SU-DHL-6 (cell line): ENCODE measurements at regions not wholly inside any gene's neighbourhood (a gene's known extent, or its start where the extent isn't known, plus 50 kb on each side); places are given as distances from the start of the nearest gene placed in this dataset.

ENCODE experiments used
- EZH2phosphoT487 ChIP-seq: fragments of 200-600 bp; sonication (generic), shearing (Covaris generic); conservative IDR thresholded peaks from 2 replicates; pipeline ENCODE4 v1.6.1; 2018; ENCODE audit warnings: mild to moderate bottlenecking, antibody characterized with exemption, low read length, moderate library complexity, mixed read lengths
- TF ChIP-seq, protein P1 (sequence below): fragments of 200-600 bp; sonication (generic); IDR thresholded peaks from one replicate; pipeline ENCODE4 v1.5.1; 2017; ENCODE audit warnings: antibody characterized with exemption, mild to moderate bottlenecking, low read length, moderate library complexity; ENCODE audit not compliant: insufficient read depth, poor library complexity, severe bottlenecking

DNA sequence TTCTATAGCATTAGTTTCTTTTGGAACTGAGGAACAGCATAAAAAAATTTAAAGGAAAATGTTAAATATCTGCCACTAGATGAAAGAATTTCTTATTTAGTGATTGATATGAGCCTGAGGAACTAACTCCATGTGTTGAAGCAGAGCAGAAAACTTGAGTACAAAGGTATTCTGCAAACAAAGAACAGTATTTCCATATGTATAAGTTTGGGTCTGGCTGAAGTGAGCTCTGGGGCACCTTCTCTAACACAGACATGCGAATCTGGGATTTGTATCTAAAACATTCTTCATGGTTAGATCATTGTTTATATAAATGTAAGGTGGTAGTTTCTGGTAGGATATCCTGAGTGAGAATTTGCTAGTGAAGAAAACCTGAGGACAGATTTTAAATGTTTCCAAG, 123.2 kb downstream of the TYW3 start:
- TF ChIP-seq, protein P1, sequence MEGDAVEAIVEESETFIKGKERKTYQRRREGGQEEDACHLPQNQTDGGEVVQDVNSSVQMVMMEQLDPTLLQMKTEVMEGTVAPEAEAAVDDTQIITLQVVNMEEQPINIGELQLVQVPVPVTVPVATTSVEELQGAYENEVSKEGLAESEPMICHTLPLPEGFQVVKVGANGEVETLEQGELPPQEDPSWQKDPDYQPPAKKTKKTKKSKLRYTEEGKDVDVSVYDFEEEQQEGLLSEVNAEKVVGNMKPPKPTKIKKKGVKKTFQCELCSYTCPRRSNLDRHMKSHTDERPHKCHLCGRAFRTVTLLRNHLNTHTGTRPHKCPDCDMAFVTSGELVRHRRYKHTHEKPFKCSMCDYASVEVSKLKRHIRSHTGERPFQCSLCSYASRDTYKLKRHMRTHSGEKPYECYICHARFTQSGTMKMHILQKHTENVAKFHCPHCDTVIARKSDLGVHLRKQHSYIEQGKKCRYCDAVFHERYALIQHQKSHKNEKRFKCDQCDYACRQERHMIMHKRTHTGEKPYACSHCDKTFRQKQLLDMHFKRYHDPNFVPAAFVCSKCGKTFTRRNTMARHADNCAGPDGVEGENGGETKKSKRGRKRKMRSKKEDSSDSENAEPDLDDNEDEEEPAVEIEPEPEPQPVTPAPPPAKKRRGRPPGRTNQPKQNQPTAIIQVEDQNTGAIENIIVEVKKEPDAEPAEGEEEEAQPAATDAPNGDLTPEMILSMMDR: no peak
- no peak for TF ChIP-seq EZH2phosphoT487
